SK-N-SH (cell line): ENCODE measurements at regions not wholly inside any gene's neighbourhood (a gene's known extent, or its start where the extent isn't known, plus 50 kb on each side); places are given as distances from the start of the nearest gene placed in this dataset.

ENCODE experiments used
- ELF1 ChIP-seq: IDR thresholded peaks from 2 replicates; pipeline ENCODE4 v1.4.0; 2012
- EP300 ChIP-seq, 2 experiments: IDR thresholded peaks; 2 replicates each; pipeline versions ENCODE4 v1.4.0 to v1.6.1; 2012; ENCODE audit warnings: borderline replicate concordance in 1 of 2, low read depth in 1 of 2, low read length in 1 of 2
- EZH2phosphoT487 ChIP-seq: fragments of 200-600 bp; sonication (generic); IDR thresholded peaks from 2 replicates; pipeline ENCODE4 v1.6.1; 2017; ENCODE audit warnings: low read depth, mixed run types, mild to moderate bottlenecking, antibody characterized with exemption, moderate library complexity, borderline replicate concordance
- JUND ChIP-seq: IDR thresholded peaks from 2 replicates; pipeline ENCODE4 v1.4.0; 2012
- NFIC ChIP-seq: IDR thresholded peaks from 2 replicates; pipeline ENCODE4 v1.4.0; 2012; ENCODE audit warnings: borderline replicate concordance
- RAD21 ChIP-seq: IDR thresholded peaks from 2 replicates; pipeline ENCODE4 v1.6.1; 2012; ENCODE audit warnings: mild to moderate bottlenecking, low read length
- RCOR1 ChIP-seq: fragments of 150-350 bp; IDR thresholded peaks from 2 replicates; pipeline ENCODE4 v1.6.1; 2017; ENCODE audit warnings: antibody characterized with exemption, low read length
- SMC3 ChIP-seq: IDR thresholded peaks from 2 replicates; pipeline ENCODE4 v1.6.1; 2012; ENCODE audit warnings: low read depth, low read length, improper control_type of control experiment
- TAF1 ChIP-seq: IDR thresholded peaks from 2 replicates; pipeline ENCODE4 v1.6.1; 2012; ENCODE audit warnings: low read depth, mild to moderate bottlenecking, low read length, moderate library complexity, borderline replicate concordance
- TF ChIP-seq, protein P1 (sequence below): fragments of 150-350 bp; IDR thresholded peaks from 2 replicates; pipeline ENCODE4 v1.6.1; 2016; ENCODE audit warnings: mild to moderate bottlenecking, low read depth, low read length
- TF ChIP-seq, protein P2 (sequence below): fragments of 200-600 bp; sonication (generic); IDR thresholded peaks from 2 replicates; pipeline ENCODE4 v1.6.1; 2017; ENCODE audit warnings: antibody characterized with exemption, mild to moderate bottlenecking, moderate library complexity
- TF ChIP-seq, protein P3 (sequence below): IDR thresholded peaks from 2 replicates; pipeline ENCODE4 v1.4.0; 2012; ENCODE audit warnings: low read depth, borderline replicate concordance
- TF ChIP-seq, protein P4 (sequence below): IDR thresholded peaks from 2 replicates; pipeline ENCODE4; 2012

DNA sequence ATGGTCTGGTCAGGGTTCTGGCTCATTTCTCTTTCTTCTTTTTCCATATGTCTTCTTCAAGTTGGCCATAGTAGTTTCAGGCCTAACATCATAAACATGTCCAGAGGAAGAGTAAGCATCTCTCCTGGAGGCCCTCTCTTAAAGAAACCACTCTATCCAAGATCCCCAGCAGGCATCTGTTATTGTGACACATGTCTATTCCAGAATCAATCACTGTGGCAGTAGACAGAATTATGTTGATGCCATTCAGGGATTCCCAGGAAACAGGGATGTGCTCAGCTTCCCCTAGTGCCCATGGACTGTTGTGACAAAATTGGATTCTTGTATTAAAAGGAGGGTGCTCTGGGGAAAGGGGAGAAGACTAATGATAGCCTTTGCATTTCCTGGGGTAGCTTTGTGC is 224.0 kb downstream of the HNRNPD start:
- TF ChIP-seq, protein P1, sequence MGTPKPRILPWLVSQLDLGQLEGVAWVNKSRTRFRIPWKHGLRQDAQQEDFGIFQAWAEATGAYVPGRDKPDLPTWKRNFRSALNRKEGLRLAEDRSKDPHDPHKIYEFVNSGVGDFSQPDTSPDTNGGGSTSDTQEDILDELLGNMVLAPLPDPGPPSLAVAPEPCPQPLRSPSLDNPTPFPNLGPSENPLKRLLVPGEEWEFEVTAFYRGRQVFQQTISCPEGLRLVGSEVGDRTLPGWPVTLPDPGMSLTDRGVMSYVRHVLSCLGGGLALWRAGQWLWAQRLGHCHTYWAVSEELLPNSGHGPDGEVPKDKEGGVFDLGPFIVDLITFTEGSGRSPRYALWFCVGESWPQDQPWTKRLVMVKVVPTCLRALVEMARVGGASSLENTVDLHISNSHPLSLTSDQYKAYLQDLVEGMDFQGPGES, result no peak
- TF ChIP-seq RCOR1 (no peak), ELF1 (no peak), TAF1 (no peak), JUND (no peak), RAD21 (no peak), SMC3 (no peak), NFIC (no peak), EZH2phosphoT487 (no peak), EP300 (IDR thresholded peaks at IDR 0.05; ENCODE audit: borderline replicate concordance in 1 of 2, low read depth in 1 of 2, low read length in 1 of 2) (no peak)
- TF ChIP-seq, protein P2, sequence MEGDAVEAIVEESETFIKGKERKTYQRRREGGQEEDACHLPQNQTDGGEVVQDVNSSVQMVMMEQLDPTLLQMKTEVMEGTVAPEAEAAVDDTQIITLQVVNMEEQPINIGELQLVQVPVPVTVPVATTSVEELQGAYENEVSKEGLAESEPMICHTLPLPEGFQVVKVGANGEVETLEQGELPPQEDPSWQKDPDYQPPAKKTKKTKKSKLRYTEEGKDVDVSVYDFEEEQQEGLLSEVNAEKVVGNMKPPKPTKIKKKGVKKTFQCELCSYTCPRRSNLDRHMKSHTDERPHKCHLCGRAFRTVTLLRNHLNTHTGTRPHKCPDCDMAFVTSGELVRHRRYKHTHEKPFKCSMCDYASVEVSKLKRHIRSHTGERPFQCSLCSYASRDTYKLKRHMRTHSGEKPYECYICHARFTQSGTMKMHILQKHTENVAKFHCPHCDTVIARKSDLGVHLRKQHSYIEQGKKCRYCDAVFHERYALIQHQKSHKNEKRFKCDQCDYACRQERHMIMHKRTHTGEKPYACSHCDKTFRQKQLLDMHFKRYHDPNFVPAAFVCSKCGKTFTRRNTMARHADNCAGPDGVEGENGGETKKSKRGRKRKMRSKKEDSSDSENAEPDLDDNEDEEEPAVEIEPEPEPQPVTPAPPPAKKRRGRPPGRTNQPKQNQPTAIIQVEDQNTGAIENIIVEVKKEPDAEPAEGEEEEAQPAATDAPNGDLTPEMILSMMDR, result no peak
- TF ChIP-seq, protein P3, sequence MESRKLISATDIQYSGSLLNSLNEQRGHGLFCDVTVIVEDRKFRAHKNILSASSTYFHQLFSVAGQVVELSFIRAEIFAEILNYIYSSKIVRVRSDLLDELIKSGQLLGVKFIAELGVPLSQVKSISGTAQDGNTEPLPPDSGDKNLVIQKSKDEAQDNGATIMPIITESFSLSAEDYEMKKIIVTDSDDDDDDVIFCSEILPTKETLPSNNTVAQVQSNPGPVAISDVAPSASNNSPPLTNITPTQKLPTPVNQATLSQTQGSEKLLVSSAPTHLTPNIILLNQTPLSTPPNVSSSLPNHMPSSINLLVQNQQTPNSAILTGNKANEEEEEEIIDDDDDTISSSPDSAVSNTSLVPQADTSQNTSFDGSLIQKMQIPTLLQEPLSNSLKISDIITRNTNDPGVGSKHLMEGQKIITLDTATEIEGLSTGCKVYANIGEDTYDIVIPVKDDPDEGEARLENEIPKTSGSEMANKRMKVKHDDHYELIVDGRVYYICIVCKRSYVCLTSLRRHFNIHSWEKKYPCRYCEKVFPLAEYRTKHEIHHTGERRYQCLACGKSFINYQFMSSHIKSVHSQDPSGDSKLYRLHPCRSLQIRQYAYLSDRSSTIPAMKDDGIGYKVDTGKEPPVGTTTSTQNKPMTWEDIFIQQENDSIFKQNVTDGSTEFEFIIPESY, result no peak
- TF ChIP-seq, protein P4, sequence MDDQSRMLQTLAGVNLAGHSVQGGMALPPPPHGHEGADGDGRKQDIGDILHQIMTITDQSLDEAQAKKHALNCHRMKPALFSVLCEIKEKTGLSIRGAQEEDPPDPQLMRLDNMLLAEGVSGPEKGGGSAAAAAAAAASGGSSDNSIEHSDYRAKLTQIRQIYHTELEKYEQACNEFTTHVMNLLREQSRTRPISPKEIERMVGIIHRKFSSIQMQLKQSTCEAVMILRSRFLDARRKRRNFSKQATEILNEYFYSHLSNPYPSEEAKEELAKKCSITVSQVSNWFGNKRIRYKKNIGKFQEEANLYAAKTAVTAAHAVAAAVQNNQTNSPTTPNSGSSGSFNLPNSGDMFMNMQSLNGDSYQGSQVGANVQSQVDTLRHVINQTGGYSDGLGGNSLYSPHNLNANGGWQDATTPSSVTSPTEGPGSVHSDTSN, result no peak
